Activated CD4-positive, alpha-beta T cell treated with anti-CD3 and anti-CD28 coated beads, Interleukin-2, amount 10 ng/mL, durations not matched to agents 24 days and 14 days (primary cell): ENCODE measurements at regions not wholly inside any gene's neighbourhood (a gene's known extent, or its start where the extent isn't known, plus 50 kb on each side); places are given as distances from the start of the nearest gene placed in this dataset.
"Not testable (repeated sequence)": the region's sequence is repeated elsewhere in the genome, so short reads cannot be mapped to it uniquely, and the experiment has no call there.

ENCODE experiments used
- DNase-seq: peaks from one replicate; pipeline ENCODE4 v3.0.0; 2022
- H3K27ac Mint-ChIP-seq: one replicate; pipeline ENCODE4 v1.8.0; 2022; ENCODE audit warnings: mild to moderate bottlenecking, mixed read lengths
- H3K27me3 Mint-ChIP-seq: one replicate; pipeline ENCODE4 v1.8.0; 2022; ENCODE audit warnings: mixed read lengths
- H3K36me3 Mint-ChIP-seq: one replicate; pipeline ENCODE4 v1.8.0; 2022; ENCODE audit warnings: low read depth, mild to moderate bottlenecking, mixed read lengths
- H3K4me1 Mint-ChIP-seq: one replicate; pipeline ENCODE4 v1.8.0; 2021; ENCODE audit warnings: mixed read lengths
- H3K4me3 Mint-ChIP-seq: one replicate; pipeline ENCODE4 v1.8.0; 2022; ENCODE audit warnings: mild to moderate bottlenecking, moderate library complexity, mixed read lengths
- H3K9me3 Mint-ChIP-seq: one replicate; pipeline ENCODE4 v1.8.0; 2021; ENCODE audit warnings: mixed read lengths
- intact Hi-C: fragments of 100-400 bp; cut with micrococcal nuclease; formaldehyde crosslinking; loops from one replicate; pipeline ENCODE4 v1.15.1; 2023

- Mint-ChIP-seq H3K36me3 (no peaks in the 10 kb centered on the region), H3K4me1 (no peaks in the 10 kb centered on the region), H3K27me3 (no peaks in the 10 kb centered on the region), H3K27ac (no peak overlapping the region), H3K9me3 (no peaks in the 10 kb centered on the region), H3K4me3 (no peak overlapping the region)
- no peak for DNase-seq
- intact Hi-C loops, result no loop called here
These were observed 457.0 kb upstream of the PROX1 start for GRCh38 chr1:213530611-213531320.

DNA sequence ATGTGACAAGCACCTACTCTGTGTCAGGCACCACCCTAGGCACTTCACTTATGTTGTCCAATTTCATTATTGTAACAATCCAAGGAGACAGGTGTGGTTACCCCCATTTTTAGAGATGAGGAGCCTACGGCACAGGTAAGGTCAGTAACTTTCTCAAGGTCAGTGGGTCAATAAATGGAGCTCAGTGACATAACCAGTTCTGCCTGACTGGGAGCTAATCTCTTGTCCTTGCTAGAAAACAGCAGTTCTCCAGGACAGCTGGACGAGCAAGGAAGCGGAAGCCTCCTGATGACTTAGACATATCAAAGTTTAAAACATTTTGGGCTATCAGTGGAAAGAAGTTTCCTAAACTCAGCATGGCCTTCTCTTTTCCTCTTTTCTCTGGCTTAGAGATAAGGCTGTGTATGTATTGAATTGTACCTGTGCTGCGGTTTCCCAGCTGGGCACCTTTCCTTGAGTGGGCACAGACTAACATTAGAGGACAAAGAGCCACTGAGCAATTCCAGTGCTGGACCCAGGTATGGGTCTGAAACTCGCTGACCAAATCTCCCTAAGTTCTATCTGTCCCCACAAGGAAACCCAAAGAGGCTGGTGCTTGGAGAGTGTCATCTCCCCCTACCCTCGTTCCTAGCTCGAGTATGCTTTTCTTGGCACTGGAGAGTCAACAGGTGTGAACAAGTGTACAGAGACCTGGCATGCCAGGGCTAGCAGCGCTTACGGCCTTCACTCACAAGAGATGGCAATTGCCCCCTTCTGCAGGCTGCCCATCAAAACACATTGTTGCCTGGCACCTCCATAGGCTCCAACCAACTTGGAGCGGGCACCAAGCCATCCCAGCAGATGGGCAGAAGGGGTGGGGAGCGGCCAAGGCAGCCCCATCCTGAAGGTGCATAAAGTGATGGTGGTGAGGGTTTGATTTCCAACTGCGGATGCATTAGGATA is 456.1 kb upstream of the PROX1 start:
- intact Hi-C loops, result no loop called here
- H3K27ac Mint-ChIP-seq, result no peak overlapping the region
- H3K4me1 Mint-ChIP-seq, result no peaks in the 10 kb centered on the region
- H3K36me3 Mint-ChIP-seq, result no peaks in the 10 kb centered on the region
- H3K27me3 Mint-ChIP-seq, result no peaks in the 10 kb centered on the region
- no peak overlapping the region for H3K4me3 Mint-ChIP-seq
- DNase-seq, result no peak
- no peaks in the 10 kb centered on the region for H3K9me3 Mint-ChIP-seq

DNA sequence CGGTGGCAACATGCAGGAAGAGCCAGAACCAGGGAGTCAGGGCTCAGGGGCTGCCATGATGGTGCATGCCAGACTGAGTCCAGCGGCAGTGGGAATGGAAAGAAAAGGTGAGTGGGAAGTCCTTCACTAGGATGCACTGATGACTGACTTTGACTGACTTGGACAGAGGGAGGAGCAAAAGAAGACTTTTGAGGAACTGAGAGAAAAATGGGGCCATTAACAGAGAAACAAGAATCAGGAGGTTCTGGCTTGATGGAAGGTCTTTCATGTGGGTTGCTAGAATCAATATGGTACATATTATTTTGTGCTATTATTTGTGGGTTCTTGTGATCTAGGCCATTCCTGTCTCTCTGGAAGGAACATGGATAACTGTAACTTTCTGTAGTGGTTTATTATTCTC is 454.6 kb upstream of the PROX1 start:
- no peak for DNase-seq
- intact Hi-C loops, result no loop called here
- Mint-ChIP-seq H3K4me3 (no peak overlapping the region), H3K27ac (no peak overlapping the region), H3K9me3 (no peaks in the 10 kb centered on the region), H3K36me3 (no peaks in the 10 kb centered on the region), H3K4me1 (no peaks in the 10 kb centered on the region), H3K27me3 (no peaks in the 10 kb centered on the region)

DNA sequence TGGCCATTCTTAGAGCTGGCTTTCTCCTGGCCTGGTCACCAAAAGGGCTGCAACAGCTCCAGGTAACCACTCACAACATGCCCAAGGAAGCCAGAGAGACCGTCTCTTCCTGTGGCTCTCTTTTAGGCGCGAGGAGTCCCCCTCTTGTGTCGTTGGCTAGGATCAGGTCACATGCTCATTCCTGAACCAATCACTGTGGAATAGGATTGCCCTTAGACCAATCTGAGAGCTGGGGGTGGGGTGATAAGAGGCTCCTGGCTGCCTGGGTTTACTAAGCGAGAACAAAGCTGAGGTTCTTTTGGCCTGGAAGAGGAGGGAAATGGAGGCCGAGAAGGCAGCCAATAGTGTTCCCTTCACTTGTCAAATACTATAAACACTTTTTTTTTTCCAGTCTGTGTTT is 452.1 kb upstream of the PROX1 start:
- Mint-ChIP-seq H3K36me3 (no peaks in the 10 kb centered on the region), H3K27me3 (no peaks in the 10 kb centered on the region), H3K27ac (no peak overlapping the region), H3K4me3 (no peak overlapping the region), H3K9me3 (no peaks in the 10 kb centered on the region), H3K4me1 (no peaks in the 10 kb centered on the region)
- DNase-seq, result no peak
- intact Hi-C loops, result no loop called here

- Mint-ChIP-seq H3K9me3 (no peaks in the 10 kb centered on the region), H3K36me3 (no peaks in the 10 kb centered on the region), H3K4me1 (no peaks in the 10 kb centered on the region), H3K27ac (no peak overlapping the region), H3K4me3 (no peak overlapping the region), H3K27me3 (no peaks in the 10 kb centered on the region)
- no peak for DNase-seq
- intact Hi-C loops, result no loop called here
These were observed 449.5 kb upstream of the PROX1 start for GRCh38 chr1:213538251-213538650.

DNA sequence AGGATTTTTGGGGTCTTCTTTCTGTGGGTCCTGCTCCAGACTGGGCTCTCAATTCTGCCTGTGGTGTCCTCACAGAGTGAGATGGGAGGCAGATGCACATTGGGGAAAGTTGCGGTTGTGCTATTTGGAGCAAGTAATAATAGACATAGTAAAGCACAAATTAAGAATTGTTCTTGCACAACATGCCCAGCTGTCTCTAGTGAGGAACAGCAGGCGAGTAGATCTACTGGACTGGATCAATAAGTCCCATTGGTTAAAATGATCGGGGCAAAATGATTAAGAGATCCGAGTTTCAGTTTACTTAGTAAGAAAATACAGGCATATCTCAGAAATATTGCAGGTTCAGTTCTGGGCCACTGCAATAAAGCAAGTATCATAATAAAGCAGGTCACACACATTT is 448.3 kb upstream of the PROX1 start:
- Mint-ChIP-seq H3K9me3 (no peaks in the 10 kb centered on the region), H3K36me3 (no peaks in the 10 kb centered on the region), H3K27ac (no peak overlapping the region), H3K4me1 (no peaks in the 10 kb centered on the region), H3K4me3 (no peak overlapping the region), H3K27me3 (no peaks in the 10 kb centered on the region)
- intact Hi-C loops, result no loop called here
- DNase-seq, result no peak

DNA sequence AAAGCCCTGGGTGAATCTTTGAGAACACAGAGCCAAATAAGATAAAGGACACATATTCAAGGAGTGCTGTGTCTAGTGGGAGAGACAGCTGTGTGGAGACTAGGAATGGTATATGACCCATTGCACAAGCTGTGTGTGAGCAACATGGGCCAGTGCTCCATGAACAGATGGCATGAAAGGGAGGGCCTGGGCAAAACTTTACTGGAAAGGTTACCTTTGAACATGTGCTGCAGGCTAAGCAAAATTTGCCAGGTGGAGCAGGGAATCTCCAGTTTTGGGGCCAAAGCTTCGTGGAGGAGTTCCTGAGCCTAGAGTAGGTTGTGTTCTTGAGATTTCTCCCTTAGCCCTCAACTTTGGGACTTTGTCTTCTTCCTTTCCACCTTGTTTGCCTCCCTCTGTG is 446.1 kb upstream of the PROX1 start:
- intact Hi-C loops, result no loop called here
- H3K4me1 Mint-ChIP-seq, result no peaks in the 10 kb centered on the region
- H3K9me3 Mint-ChIP-seq, result no peaks in the 10 kb centered on the region
- no peaks in the 10 kb centered on the region for H3K36me3 Mint-ChIP-seq
- H3K27me3 Mint-ChIP-seq, result no peaks in the 10 kb centered on the region
- no peak overlapping the region for H3K27ac Mint-ChIP-seq
- no peak for DNase-seq
- no peak overlapping the region for H3K4me3 Mint-ChIP-seq

- H3K36me3 Mint-ChIP-seq, H3K27ac Mint-ChIP-seq, H3K4me1 Mint-ChIP-seq, H3K4me3 Mint-ChIP-seq, DNase-seq, H3K27me3 Mint-ChIP-seq, intact Hi-C loops, H3K9me3 Mint-ChIP-seq: not testable (repeated sequence)
These were observed 442.6 kb upstream of the PROX1 start for GRCh38 chr1:213545181-213545580.

- no peaks in the 10 kb centered on the region for H3K9me3 Mint-ChIP-seq
- intact Hi-C loops, result no loop called here
These were observed 437.8 kb upstream of the PROX1 start for GRCh38 chr1:213549982-213550381.

DNA sequence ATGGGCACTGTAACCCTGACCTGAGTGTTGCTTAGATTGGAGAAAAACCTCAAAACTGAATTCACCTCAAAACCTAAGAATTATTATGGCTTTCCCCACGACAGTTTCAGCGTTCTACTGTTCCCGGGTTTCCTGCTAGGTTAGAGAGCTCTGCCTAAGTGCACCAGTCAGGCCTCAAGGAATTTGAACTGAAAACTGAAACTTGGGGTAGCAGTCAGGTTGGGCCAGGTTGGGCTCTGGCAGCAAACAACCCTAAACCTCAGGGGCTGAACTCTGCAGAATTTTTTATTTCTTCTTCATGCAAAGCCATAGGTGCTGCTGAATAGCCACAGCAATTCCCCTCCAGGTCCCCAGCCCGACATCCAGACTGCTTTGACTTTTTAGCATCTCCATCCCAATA is 437.0 kb upstream of the PROX1 start:
- no peak for DNase-seq
- Mint-ChIP-seq H3K4me1 (no peaks in the 10 kb centered on the region), H3K36me3 (no peaks in the 10 kb centered on the region), H3K4me3 (no peak overlapping the region), H3K9me3 (no peaks in the 10 kb centered on the region), H3K27me3 (no peaks in the 10 kb centered on the region), H3K27ac (no peak overlapping the region)
- intact Hi-C loops, result no loop called here

More at GRCh38 chr1:213549982-213550381, 437.8 kb upstream of the PROX1 start:
- H3K4me3 Mint-ChIP-seq, result no peak overlapping the region
- DNase-seq, result no peak
- H3K27ac Mint-ChIP-seq, result no peak overlapping the region
- H3K36me3 Mint-ChIP-seq, result no peaks in the 10 kb centered on the region
- no peaks in the 10 kb centered on the region for H3K27me3 Mint-ChIP-seq
- no peaks in the 10 kb centered on the region for H3K4me1 Mint-ChIP-seq

DNA sequence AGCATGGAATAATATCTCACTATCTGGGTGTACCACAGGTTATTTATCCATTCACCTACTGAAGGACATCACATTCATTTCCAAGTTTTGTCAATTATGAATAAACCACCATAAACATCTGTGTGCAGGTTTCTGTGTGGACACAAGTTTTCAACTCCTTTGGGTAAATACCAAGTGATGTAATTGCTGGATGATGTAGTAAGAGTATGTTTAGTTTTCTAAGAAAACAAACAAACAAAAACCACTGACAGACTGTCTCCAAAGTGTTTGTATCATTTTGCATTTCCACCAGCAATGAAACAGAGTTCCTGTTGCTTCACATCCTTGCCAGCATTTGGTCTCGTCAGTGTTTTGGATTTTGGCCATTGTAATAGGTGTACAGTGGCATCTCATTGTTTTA is 435.7 kb upstream of the PROX1 start:
- no peak overlapping the region for H3K27ac Mint-ChIP-seq
- no peaks in the 10 kb centered on the region for H3K9me3 Mint-ChIP-seq
- no peaks in the 10 kb centered on the region for H3K27me3 Mint-ChIP-seq
- DNase-seq, result no peak
- no peak overlapping the region for H3K4me3 Mint-ChIP-seq
- no peaks in the 10 kb centered on the region for H3K4me1 Mint-ChIP-seq
- no peaks in the 10 kb centered on the region for H3K36me3 Mint-ChIP-seq
- intact Hi-C loops, result no loop called here

GRCh38 chr1:213560226-213560625 is 427.5 kb upstream of the PROX1 start:
- Mint-ChIP-seq H3K27me3 (peaks cover 2% of the 10 kb centered on the region), H3K4me1 (no peaks in the 10 kb centered on the region), H3K36me3 (no peaks in the 10 kb centered on the region), H3K4me3 (no peak overlapping the region), H3K27ac (no peak overlapping the region), H3K9me3 (no peaks in the 10 kb centered on the region)
- intact Hi-C loops, result no loop called here
- no peak for DNase-seq

- Mint-ChIP-seq H3K27ac (no peak overlapping the region), H3K4me3 (no peak overlapping the region), H3K27me3 (peaks cover 4% of the 10 kb centered on the region), H3K9me3 (peaks cover 4% of the 10 kb centered on the region), H3K36me3 (no peaks in the 10 kb centered on the region), H3K4me1 (no peaks in the 10 kb centered on the region)
- intact Hi-C loops, result no loop called here
- DNase-seq, result no peak
These were observed 425.9 kb upstream of the PROX1 start for GRCh38 chr1:213561870-213562269.

GRCh38 chr1:213564215-213564659 is 423.5 kb upstream of the PROX1 start:
- intact Hi-C loops, result no loop called here
- DNase-seq, result no peak
- Mint-ChIP-seq H3K4me3 (no peak overlapping the region), H3K27me3 (peaks cover 4% of the 10 kb centered on the region), H3K9me3 (peaks cover 4% of the 10 kb centered on the region), H3K36me3 (no peaks in the 10 kb centered on the region), H3K4me1 (no peaks in the 10 kb centered on the region), H3K27ac (no peak overlapping the region)
